Left renal pelvis (tissue), 4 donors: ENCODE measurements at regions not wholly inside any gene's neighbourhood (a gene's known extent, or its start where the extent isn't known, plus 50 kb on each side); places are given as distances from the start of the nearest gene placed in this dataset.
"Not testable (repeated sequence)": the region's sequence is repeated elsewhere in the genome, so short reads cannot be mapped to it uniquely, and the experiment has no call there.

ENCODE experiments used
- DNase-seq, 4 donors: peaks; one replicate each; pipeline ENCODE4 v3.0.0-alpha.2; 2013; ENCODE audit warnings: low read depth in 4 of 4, low spot score in 3 of 4

DNA sequence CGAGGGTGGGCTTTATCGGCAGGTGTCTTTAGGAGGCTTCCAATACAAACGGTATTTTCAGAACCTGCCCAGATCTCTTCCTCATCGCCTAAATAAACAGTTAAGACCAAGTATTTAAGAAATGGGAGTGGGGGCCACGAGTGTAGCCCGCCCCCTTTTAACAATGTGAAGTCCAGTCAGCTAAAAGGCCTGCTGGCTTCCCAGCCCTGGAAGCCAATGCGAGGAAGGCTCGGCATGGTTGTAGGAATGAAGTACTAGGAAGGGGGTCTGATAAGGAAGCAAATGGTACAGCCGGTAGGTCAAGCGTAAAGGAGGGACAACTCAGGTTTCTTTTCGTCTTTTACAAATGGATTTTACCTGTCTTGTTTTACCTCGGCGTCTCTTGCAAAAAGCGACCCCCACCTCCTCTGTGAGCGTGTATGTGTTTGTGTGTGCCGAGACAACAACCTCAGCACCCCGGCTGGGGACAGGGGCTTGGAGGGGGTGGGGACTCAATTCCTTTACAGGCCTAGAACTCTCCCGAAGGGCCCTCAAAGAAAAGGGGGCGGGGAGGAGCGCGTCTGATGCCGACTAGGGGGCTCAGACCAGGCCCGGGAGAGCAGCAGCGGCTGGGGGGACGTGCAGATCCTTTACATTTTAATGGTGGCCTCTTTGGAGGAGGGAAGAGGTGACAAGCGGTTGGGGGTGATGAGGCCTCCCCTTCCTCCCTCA is 147.6 kb downstream of the GPR85 start:
- peak in 3 of 4 donors; percentile 42 to 53 (median 50) for DNase-seq

DNA sequence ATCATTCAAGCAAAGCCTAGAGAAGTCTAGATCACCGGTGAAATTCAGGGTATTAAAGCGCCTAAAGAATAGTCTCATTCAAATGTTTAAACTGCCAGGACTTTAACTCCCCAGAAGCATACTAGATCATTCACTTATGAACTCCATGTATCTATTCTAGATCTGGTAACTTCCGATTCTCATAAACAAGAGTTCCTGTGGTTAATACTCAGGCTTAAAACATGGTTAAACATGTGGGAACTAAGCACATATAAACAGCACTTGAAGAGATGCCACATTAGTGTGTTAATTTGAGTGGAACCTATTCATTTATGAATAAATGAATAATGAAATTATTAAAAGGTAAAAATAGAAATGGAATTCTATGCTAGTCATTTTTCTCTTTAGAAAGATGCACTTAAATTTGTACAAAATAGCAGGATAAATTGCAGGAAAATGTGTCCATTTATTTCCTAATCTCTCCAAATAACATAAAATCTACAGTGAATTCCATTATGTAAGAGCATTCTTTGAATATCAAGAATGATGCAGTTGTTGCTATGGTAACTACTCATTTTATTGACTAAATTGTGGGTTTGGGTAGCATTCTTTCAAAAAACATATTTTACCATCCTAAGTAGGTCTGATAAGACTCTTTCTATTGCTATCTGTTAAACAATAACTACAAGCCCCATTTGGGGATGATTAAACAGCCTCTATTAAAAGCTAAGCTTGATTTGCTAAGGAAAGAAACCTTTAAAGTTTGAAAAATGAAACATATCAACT is 147.6 kb upstream of the TMEM168 start:
- no peak for DNase-seq

DNA sequence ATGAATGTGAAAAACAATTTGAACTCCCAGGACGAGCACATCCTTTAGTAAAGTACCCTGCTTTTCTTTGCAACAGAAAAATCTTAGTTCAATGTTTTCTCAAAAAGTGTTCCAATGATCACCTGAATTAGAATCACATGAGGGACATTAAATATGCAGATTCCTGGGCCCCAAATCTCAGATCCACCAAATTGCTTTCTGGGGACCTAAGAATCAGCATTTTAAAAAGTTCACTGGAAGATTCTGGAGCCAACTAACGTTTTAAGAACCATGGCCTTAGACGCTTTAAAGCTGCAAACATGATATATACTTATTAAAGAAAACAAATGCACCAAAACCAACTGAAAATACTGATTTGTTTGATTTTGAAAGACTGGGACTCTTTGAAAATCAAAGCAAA is 143.4 kb upstream of the TMEM168 start:
- DNase-seq, result no peak

DNA sequence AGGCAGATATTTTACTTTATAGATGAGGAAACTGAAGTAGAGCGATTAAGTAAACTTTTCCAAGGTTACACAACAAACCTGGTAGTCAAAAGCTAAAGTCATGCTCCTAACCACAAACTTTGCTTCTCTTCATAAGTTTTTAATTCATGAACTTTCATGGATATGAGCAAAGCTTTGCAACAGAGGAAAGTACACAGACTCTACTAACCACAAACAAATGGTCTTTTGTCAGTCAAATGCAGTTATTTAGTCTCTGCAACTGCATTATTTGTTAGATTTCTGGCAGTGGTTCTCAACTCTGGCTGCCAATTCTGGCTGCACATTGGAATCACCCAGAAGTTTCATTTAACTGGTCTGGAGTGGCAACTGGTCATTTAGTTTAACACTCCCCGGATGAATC is 140.6 kb upstream of the TMEM168 start:
- DNase-seq, result no peak

DNA sequence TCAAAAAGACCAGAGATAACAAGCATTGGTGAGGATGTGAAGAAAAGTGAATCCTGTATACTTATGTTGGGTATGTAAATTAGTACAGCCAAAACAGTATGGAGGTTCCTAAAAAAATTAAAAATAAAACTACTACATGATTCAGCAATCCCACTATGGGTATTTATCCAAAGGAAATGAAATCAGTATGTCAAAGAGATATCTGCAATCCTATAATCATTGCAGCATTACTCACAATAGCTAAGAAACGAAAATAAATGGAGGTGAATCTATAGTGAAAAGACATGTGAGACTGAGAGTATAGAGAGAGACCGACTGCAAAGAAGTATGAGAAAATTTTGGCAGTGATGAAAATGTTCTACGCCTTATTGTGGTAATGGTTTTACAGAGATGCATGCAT is 139.2 kb upstream of the TMEM168 start:
- no peak for DNase-seq

DNA sequence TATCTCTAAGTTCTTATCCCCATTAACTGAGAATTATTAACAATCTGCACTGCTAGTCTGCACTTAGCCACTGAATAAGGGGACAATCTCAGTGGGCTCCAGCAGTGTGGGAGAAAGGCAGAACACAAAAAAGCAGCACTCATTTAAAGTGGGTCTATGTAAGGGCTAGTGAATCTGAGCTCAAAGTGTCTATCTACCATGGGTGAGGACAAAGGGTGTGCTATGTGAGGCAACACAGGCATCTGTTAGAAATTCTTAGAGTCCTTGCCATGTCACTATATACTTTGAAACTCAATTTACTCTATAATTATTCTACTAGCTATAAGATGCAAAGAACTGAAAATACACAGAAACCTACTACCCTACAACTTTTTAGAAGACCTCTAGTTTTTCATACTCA is 135.8 kb upstream of the TMEM168 start:
- DNase-seq, result no peak

DNA sequence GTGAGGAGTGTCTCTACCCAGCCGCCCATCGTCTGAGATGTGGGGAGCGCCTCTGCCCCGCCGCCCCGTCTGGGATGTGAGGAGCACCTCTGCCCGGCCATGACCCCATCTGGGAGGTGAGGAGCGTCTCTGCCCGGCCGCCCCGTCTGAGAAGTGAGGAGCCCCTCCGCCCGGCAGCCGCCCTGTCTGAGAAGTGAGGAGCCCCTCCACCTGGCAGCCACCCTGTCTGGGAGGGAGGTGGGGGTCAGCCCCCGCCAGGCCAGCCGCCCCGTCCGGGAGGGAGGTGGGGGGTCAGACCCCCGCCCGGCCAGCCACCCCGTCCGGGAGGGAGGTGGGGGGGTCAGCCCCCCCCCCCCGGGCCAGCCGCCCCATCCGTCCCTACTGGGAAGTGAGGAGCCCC is 132.4 kb upstream of the TMEM168 start:
- DNase-seq, result not testable (repeated sequence)

DNA sequence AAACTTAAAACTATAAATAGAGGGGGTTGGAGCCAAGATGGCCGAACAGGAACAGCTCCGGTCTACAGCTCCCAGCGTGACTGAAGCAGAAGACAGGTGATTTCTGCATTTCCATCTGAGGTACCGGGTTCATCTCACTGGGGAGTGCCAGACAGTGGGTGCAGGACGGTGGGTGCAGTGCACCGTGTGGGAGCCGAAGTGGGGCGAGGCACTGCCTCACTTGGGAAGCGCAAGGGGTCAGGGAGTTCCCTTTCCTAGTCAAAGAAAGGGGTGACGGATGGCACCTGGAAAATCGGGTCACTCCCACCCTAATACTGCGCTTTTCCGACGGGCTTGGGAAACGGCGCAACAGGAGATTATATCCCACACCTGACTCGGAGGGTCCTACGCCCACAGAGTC is 126.2 kb upstream of the TMEM168 start:
- DNase-seq, result not testable (repeated sequence)

DNA sequence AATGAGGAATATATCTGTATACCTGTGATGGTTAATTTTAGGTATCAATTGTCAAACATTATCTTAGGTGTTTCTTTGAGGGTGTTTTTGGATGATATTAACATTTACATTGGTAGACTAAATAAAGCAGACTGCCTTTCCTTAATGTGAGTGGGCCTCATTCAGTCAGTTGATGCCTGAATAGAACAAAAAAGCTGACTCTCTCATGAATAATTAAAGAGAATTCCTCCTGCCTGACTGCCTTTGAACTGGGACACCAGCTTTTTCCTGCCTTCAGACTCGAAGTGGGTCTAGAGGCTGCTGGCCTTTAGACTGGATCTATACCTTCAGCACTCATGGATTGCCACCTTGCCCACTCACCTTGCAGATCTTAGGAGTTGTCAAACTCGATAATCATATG is 117.9 kb upstream of the TMEM168 start:
- DNase-seq, result no peak

DNA sequence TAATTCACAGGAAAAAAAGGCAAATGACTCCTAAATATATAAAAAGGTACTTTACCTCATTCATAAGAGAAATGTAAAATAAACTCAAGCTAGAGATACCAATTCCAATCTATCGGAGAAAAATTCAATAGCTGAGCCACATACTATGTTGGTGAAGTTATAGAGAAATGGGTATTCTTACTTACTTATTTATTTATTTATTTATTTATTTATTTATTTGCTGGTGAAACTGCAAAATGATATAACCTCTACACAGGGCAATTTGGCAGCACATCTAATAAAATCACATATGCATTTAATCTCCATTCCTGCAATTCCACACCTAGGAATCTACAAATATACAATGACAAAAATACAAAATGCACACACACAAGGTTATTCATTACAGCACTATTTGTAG is 117.5 kb upstream of the TMEM168 start:
- DNase-seq, result no peak

DNA sequence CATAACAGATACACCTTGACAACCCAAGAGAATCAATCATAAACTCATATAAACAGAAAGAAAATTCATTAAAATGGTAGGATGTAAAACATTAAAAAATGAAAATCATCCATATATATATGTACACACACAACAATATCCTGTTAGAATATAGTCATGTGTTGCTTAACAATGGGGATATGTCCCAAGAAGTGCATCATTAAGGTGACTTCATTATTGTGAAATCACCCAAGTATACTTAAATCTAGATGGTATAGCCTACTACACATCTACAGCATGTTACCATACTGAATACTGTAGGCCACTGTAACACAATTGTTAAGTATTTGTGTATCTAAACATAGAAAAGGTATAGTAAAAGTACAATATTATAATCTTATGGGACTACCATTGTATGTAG is 115.8 kb upstream of the TMEM168 start:
- no peak for DNase-seq

DNA sequence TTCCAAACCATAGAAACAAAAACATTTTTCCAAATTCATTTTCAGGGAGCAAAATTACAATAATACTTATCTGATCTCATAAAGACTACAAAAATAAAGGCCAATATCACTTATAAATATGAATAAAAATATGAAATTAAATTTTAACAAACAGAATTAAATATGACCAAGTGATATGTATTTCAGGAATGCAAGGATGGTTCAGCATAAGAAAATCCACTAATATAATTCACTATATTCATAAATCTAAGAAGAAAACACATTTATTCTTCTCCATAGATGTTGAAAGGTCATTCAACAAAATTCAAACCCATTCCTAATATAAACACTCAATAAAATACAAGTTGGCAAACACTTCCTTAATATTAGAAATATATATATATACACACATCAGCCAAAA is 115.2 kb upstream of the TMEM168 start:
- DNase-seq, result no peak

DNA sequence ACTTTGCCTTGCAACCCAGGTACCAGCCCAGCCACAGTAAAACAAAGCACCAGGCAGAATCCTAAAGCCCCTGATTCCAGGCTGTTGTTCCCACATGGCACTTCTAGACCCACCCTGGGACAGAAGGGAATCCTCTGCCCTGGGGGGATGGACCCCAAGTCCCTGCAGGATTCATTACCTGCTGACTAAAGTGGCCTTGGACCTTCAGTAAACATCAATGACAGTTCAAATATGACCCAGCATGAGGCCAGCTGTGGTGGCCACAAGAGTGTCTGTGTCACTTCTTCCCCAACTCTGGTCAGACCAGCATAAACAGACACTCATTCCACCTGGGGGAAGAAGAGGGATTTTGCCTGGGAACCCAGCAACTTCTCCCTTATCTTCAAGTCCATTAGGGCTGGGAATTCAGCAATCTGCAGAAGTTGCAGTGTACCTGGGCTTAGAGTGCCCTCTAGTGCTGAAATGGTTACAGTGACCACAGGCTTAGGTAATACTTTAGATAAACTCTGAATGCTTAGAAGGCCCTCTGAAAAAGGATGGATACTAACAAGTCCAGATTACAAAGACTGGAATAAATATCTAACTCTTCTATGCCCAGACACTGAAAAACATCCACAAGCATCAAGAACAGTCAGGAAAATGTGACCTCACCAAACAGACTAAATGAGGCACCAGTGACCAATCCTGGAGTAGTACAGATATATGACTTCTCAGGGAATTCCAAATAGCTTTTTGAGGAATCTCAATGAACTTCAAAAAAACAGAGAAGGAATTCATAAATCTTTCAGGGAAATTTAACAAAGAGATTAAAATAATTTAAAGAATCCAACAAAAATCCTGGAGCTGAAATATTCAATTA is 108.5 kb upstream of the TMEM168 start:
- DNase-seq, result no peak

DNA sequence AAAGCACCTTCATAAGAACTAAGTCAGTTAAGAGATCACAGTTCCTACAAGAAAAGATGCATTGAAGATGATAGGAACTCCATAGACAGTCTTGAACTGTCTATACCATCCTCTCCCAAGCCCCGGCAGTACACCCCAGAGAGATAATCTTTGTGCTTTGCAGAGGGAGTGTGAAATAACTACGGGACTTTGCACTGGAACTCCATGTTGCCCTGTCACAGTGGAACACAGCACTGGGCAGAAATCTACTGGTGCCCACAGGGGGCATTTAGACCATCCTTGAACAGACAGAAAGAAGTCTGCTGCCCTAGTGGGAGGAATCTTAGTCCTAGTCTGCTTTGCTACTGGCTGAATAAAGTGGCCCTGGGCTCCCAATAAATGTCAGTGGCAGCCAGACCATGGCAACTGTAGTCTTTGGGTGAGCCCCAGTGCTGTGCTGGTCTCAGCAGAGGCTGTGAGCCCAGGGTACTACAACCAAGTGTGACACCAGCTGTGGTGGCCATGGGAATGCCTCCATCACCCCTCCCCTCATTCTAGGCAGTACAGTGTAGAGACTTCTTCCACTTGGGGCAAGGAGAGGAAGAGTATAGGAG is 107.7 kb upstream of the TMEM168 start:
- DNase-seq, result no peak

DNA sequence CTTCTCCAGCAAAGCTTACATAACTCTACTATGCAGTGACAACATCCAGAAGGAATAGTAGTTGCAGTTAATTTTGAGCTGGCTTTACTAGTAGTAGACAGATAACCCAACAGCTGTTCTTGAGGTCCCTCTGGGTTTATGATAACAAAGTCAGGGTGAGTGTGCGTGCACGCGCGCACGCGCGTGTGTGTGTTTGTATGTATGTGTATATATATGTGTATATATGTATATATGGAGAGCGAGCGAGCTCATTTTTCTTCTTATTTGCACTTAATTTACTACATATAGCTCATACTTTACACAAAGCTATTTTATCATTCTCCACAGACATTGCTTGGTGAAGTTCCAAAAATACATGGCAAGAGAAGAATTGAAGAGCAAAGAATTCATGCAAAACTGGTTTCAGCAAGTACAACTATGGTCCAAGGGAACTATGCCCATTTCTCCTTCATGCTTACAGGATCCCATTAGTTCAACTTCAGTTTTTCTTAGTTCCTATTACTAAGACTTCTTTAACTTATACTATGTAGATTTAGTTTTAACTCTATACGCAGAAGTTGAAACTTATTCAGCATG is 105.9 kb upstream of the TMEM168 start:
- DNase-seq, result no peak

DNA sequence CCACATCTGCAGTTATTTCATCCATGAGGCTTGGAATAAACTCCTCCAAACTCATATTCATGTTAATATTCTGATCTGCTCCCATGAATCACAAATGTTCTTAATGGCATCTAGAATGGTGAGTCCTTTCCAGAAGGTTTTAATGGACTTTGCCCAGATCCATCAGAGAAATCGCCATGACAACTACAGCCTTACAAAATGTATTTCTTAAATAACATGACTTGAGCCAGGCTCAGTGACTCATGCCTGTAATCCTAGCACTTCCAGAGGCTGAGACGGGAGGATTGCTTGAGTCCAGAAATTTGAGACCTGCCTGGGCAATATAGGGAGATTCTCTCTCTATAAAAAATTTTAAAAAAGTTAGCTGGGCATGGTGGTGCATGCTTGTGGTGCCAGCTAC is 102.1 kb upstream of the TMEM168 start:
- no peak for DNase-seq

DNA sequence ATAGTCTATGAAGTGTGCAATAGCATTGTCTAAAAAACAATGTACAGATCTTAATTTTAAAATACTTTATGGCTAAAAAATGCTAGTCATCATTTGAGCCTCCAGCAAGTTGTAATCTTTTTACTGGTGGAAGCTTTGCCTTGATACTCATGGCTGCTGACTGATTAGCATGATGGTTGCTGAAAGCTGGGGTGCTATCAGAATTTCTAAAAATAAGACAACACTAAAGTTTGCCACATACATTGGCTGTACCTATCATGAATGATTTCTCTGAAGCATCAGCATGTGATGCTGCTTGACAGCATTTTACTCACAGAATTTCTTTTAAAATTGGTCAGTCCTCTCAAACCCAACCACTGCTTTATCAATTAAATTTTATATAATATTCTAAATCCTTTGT is 101.5 kb upstream of the TMEM168 start:
- DNase-seq, result no peak

DNA sequence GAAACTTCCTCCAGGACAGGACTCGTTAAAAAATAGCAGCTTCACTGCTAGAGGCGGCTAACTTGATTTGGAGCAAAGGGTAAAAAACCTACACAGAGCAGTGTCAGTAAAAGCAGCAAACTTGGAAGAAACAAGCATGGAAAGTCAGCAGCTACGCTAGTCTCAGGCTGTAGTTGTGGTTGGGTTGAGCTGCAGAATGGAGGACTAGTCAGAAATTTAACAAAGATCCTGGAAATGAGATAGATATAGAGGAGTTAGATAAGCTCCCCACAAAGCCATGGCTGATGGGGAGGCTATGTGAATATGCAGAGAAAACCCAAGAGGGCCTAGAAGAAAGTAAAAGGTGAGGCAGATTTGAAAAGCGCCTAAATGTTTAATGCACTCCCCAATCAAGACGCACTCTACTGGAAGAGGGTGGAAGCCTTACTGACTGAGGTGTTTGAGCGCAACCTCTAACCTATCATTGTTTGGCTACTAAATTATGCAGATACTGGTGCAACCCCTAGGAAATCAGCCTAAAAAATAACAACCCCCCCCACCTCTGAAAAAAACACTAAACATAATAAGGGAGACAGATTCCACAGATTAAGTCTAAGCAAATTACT is 99.7 kb upstream of the TMEM168 start:
- DNase-seq, result no peak

DNA sequence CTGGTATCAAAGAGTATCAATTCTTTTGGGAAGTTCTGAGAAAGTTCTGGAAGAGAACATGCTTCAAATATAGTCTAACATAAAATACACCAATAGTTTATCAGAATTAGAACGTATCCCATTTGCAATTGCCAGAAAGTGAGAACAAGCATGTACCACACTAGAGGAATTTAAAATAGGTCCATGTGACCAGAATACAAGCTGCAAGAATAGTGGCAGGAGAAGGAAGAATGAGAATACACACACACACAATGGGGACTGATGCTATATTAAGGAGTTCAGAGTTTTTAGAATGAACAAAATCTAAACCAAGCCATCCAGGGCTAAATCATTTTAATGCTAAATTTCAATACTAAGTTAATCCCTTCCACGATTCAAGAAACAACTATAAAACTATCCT is 99.1 kb upstream of the TMEM168 start:
- DNase-seq, result no peak

DNA sequence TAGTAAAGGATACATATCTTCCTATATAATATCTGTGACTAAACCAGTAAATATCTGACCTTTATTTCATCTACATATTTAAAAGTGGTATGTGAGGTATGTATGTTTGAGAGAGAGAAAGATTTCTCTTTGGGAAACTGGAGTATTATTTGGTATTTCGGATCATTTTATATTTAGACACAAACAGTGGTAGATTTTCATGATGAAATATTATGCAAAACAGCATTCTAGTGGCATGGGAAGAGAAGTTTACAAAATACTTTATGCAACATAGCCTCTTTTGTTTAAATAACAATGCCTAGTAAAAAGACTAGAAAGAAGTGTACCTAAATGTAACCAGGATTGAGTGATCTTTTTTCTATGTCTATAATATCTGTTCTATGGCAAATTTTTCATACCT is 98.6 kb upstream of the TMEM168 start:
- DNase-seq, result no peak
